GM12878 (cell line): ENCODE measurements at regions not wholly inside any gene's neighbourhood (a gene's known extent, or its start where the extent isn't known, plus 50 kb on each side); places are given as distances from the start of the nearest gene placed in this dataset.

ENCODE experiments used
- ATAC-seq: fragments of 200-7000 bp; cut with Tn5 transposase; 3 replicates; pipeline ENCODE4 v1.9.1; 2020; ENCODE audit warnings: mild to moderate bottlenecking, moderate library complexity
- BruUV-seq: library from RNA; stranded (reverse); fragments of 400-500 nt; replicated peaks from 2 replicates; lab custom pipeline; 2021; lab: Mats Ljungman, UMichigan
- CTCF ChIA-PET: fragments of 300-600 bp; sonication (Branson Sonifier 250); formaldehyde crosslinking; extraction: SDS; loops from one replicate; lab custom pipeline; 2021; ENCODE audit warnings: inconsistent platforms; lab: Yijun Ruan, JAX
- POLR2A ChIA-PET: fragments of 350-600 bp; formaldehyde crosslinking; extraction: SDS; loops from one replicate; lab custom pipeline; 2021; ENCODE audit warnings: inconsistent platforms; lab: Charles Lee
- RAD21 ChIA-PET: fragments of 300-600 bp; sonication (Branson Sonifier 250); formaldehyde crosslinking; loops from one replicate; lab custom pipeline; 2023; ENCODE audit warnings: antibody characterized with exemption; ENCODE audit not compliant: unreplicated experiment; lab: Charles Lee
- SMC1A ChIA-PET: fragments of 300-600 bp; sonication (Branson Sonifier 250); formaldehyde crosslinking; loops from one replicate; lab custom pipeline; 2023; ENCODE audit not compliant: unreplicated experiment, uncharacterized antibody; lab: Charles Lee
- DNase-seq: peaks from one replicate; pipeline ENCODE4 v3.0.0-alpha.2; 2011; ENCODE audit warnings: low read depth, low spot score
- FAIRE-seq: peaks from 3 replicates; lab custom pipeline; 2011; peaks lifted over from hg19 to GRCh38; lab: Jason Lieb, UNC
- H2AFZ ChIP-seq: 2 replicates; pipeline ENCODE4 v1.6.0; 2011; ENCODE audit warnings: low read depth, low read length, control low read depth; ENCODE audit not compliant: control insufficient read depth
- H3K27ac ChIP-seq: 2 replicates; pipeline ENCODE4 v1.5.1; 2011; ENCODE audit warnings: control low read depth; ENCODE audit not compliant: control insufficient read depth, insufficient read depth
- H3K27me3 ChIP-seq, 2 experiments: replicated peaks in 1 of 2; 2 replicates each; pipeline versions ENCODE4 v1.6.0 to v1.6.1; 2011; ENCODE audit warnings: low read length in 1 of 2; ENCODE audit not compliant: control insufficient read depth in 2 of 2, insufficient read depth in 2 of 2
- H3K36me3 ChIP-seq, 2 experiments: 2 replicates each; pipeline ENCODE4 v1.5.1; 2011; ENCODE audit warnings: low read length in 1 of 2; ENCODE audit not compliant: control insufficient read depth in 2 of 2, insufficient read depth in 2 of 2
- H3K4me1 ChIP-seq: 2 replicates; pipeline ENCODE4 v1.6.1; 2011; ENCODE audit warnings: mild to moderate bottlenecking, low read length, moderate library complexity, mixed read lengths; ENCODE audit not compliant: control insufficient read depth, insufficient read depth
- H3K4me2 ChIP-seq: 2 replicates; pipeline ENCODE4 v1.6.0; 2011; ENCODE audit warnings: control low read depth; ENCODE audit not compliant: control insufficient read depth, insufficient read depth
- H3K4me3 ChIP-seq: fragments of 200-600 bp; sonication (generic); 2 replicates; pipeline ENCODE4 v1.5.1; 2016
- H3K79me2 ChIP-seq: 2 replicates; pipeline ENCODE4 v1.6.0; 2011; ENCODE audit warnings: low read length; ENCODE audit not compliant: control insufficient read depth, insufficient read depth
- H3K9ac ChIP-seq: 2 replicates; pipeline ENCODE4 v1.8.0; 2011; ENCODE audit warnings: low read length, control low read depth, mixed read lengths; ENCODE audit not compliant: control insufficient read depth, insufficient read depth
- H3K9me3 ChIP-seq: replicated peaks from 3 replicates; pipeline ENCODE4 v1.5.1; 2011; ENCODE audit warnings: mild to moderate bottlenecking, low read length; ENCODE audit not compliant: control insufficient read depth, insufficient read depth
- H4K20me1 ChIP-seq: 2 replicates; pipeline ENCODE4 v1.6.0; 2011; ENCODE audit not compliant: control insufficient read depth, insufficient read depth
- BACH1 ChIP-seq: fragments of 450-650 bp; IDR thresholded peaks from 2 replicates; pipeline ENCODE4 v1.6.1; 2017; ENCODE audit warnings: mild to moderate bottlenecking, borderline replicate concordance
- BHLHE40 ChIP-seq, 2 experiments: fragments of 450-650 bp in 1 of 2; IDR thresholded peaks; 2 replicates each; pipeline ENCODE4 v1.6.1; 2011 to 2017; ENCODE audit warnings: low read depth in 2 of 2, borderline replicate concordance in 1 of 2, improper control_type of control experiment in 1 of 2, low read length in 1 of 2, mild to moderate bottlenecking in 1 of 2
- JUND ChIP-seq: IDR thresholded peaks from 2 replicates; pipeline ENCODE4 v1.6.1; 2012; ENCODE audit warnings: low read depth, mild to moderate bottlenecking, low read length, improper control_type of control experiment, moderate library complexity
- POU2F2 ChIP-seq: IDR thresholded peaks from 3 replicates; pipeline ENCODE4 v1.6.1; 2011; ENCODE audit warnings: low read depth, mild to moderate bottlenecking, low read length, borderline replicate concordance
- SIN3A ChIP-seq: IDR thresholded peaks from 2 replicates; pipeline ENCODE4 v1.6.1; 2012; ENCODE audit warnings: low read depth, low read length, improper control_type of control experiment
- SKIL ChIP-seq: fragments of 450-650 bp; IDR thresholded peaks from 2 replicates; pipeline ENCODE4 v1.6.1; 2017; ENCODE audit warnings: mild to moderate bottlenecking, low read depth, inconsistent platforms; ENCODE audit not compliant: poor library complexity, severe bottlenecking
- SMC3 ChIP-seq: IDR thresholded peaks from 2 replicates; pipeline ENCODE4 v1.6.1; 2011; ENCODE audit warnings: low read length, improper control_type of control experiment, borderline replicate concordance
- SP1 ChIP-seq: IDR thresholded peaks from one replicate; pipeline ENCODE4 v1.6.1; 2011; ENCODE audit warnings: low read depth, low read length
- STAT3 ChIP-seq: IDR thresholded peaks from 2 replicates; pipeline ENCODE4 v1.6.1; 2011; ENCODE audit warnings: low read depth, low read length, improper control_type of control experiment
- TCF7 ChIP-seq: IDR thresholded peaks from 2 replicates; pipeline ENCODE4 v1.6.1; 2014; ENCODE audit warnings: antibody characterized with exemption, borderline replicate concordance
- USF1 ChIP-seq: IDR thresholded peaks from 2 replicates; pipeline ENCODE4 v1.6.1; 2011; ENCODE audit warnings: borderline replicate concordance, low read depth, mild to moderate bottlenecking, moderate library complexity, mixed read lengths, low read length; ENCODE audit not compliant: insufficient read depth; ENCODE audit errors: extremely low read length
- ZSCAN29 ChIP-seq: fragments of 450-650 bp; IDR thresholded peaks from 2 replicates; pipeline ENCODE4 v1.6.1; 2017; ENCODE audit warnings: mild to moderate bottlenecking, moderate library complexity
- WGBS: methylation state at CpG from one replicate; pipeline ENCODE4 v1.1.6; 2016; ENCODE audit warnings: low lambda C conversion rate; ENCODE audit not compliant: insufficient replicate concordance, insufficient coverage; ENCODE audit errors: missing lambda C conversion rate; 5-methylcytosine and 5-hydroxymethylcytosine counted together
- in situ Hi-C: fragments of 300-500 bp; cut with MboI; formaldehyde crosslinking; loops from 9 replicates; pipeline ENCODE4 v1.14.3; 2018; ENCODE audit warnings: mixed read lengths
- intact Hi-C: fragments of 100-400 bp; cut with micrococcal nuclease; formaldehyde crosslinking; loops from one replicate; pipeline ENCODE4 v1.14.2; 2022; ENCODE audit not compliant: unreplicated experiment
- TF ChIP-seq, protein P1 (sequence below): fragments of 450-650 bp; IDR thresholded peaks from 2 replicates; pipeline ENCODE4 v1.6.1; 2017; ENCODE audit warnings: low read depth, mild to moderate bottlenecking, moderate library complexity
- TF ChIP-seq, protein P2 (sequence below): fragments of 450-650 bp; IDR thresholded peaks from 2 replicates; pipeline ENCODE4 v1.6.1; 2017; ENCODE audit warnings: mild to moderate bottlenecking, moderate library complexity

- in situ Hi-C loops (no loop called here), intact Hi-C loops (no loop called here)
- ChIA-PET RAD21 (interaction anchor here (0.7 to 22.5 kb wide), 15 partner anchors 9 to 233 kb away, joined by 3 to 517 read pairs (median 8); partner anchors contain the start of gene RASGRP1), SMC1A (interaction anchor here (1.3 to 47.0 kb wide), 12 partner anchors 13 to 419 kb away, joined by 3 to 1803 read pairs (median 7); partner anchors contain the start of gene RASGRP1), POLR2A (interaction anchor here (0.6 to 11.3 kb wide), 13 partner anchors 9 to 167 kb away, joined by 3 to 367 read pairs (median 9); partner anchors contain the start of gene RASGRP1), CTCF (interaction anchor here (0.7 to 9.3 kb wide), 14 partner anchors 9 to 234 kb away, joined by 3 to 173 read pairs (median 7); partner anchors contain the start of gene RASGRP1)
- Histone ChIP-seq H2AFZ (no peak overlapping the region), H3K4me2 (peak overlapping the region; percentile 5), H3K27me3 (no peaks in the 10 kb centered on the region), H3K4me1 (peaks cover 51% of the 10 kb centered on the region), H3K9me3 (no peaks in the 10 kb centered on the region), H4K20me1 (no peaks in the 10 kb centered on the region), H3K27ac (peak overlapping the region; percentile 5; the same call in 1 of the 2 replicates), H3K79me2 (no peaks in the 10 kb centered on the region), H3K4me3 (no peak overlapping the region), H3K36me3 (no peaks in the 10 kb centered on the region), H3K9ac (no peak overlapping the region)
- FAIRE-seq (no peak), ATAC-seq (peak; percentile 8), DNase-seq (no peak)
- 22% methylated on average over 4 of the region's 4 CpGs for WGBS
- no TSS peak for BruUV-seq
- TF ChIP-seq SP1 (no peak), STAT3 (no peak), USF1 (no peak), POU2F2 (no peak), JUND (no peak), BACH1 (no peak), TCF7 (no peak), SIN3A (no peak), ZSCAN29 (no peak), BHLHE40 (IDR thresholded peaks at IDR 0.05; ENCODE audit: borderline replicate concordance in 1 of 2, low read depth in 2 of 2, low read length in 1 of 2) (no peak), SMC3 (no peak), SKIL (peak; percentile 14)
- TF ChIP-seq, protein P1, sequence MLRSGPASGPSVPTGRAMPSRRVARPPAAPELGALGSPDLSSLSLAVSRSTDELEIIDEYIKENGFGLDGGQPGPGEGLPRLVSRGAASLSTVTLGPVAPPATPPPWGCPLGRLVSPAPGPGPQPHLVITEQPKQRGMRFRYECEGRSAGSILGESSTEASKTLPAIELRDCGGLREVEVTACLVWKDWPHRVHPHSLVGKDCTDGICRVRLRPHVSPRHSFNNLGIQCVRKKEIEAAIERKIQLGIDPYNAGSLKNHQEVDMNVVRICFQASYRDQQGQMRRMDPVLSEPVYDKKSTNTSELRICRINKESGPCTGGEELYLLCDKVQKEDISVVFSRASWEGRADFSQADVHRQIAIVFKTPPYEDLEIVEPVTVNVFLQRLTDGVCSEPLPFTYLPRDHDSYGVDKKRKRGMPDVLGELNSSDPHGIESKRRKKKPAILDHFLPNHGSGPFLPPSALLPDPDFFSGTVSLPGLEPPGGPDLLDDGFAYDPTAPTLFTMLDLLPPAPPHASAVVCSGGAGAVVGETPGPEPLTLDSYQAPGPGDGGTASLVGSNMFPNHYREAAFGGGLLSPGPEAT: peak; percentile 83; the same call in 1 of the 2 replicates
- TF ChIP-seq, protein P2, sequence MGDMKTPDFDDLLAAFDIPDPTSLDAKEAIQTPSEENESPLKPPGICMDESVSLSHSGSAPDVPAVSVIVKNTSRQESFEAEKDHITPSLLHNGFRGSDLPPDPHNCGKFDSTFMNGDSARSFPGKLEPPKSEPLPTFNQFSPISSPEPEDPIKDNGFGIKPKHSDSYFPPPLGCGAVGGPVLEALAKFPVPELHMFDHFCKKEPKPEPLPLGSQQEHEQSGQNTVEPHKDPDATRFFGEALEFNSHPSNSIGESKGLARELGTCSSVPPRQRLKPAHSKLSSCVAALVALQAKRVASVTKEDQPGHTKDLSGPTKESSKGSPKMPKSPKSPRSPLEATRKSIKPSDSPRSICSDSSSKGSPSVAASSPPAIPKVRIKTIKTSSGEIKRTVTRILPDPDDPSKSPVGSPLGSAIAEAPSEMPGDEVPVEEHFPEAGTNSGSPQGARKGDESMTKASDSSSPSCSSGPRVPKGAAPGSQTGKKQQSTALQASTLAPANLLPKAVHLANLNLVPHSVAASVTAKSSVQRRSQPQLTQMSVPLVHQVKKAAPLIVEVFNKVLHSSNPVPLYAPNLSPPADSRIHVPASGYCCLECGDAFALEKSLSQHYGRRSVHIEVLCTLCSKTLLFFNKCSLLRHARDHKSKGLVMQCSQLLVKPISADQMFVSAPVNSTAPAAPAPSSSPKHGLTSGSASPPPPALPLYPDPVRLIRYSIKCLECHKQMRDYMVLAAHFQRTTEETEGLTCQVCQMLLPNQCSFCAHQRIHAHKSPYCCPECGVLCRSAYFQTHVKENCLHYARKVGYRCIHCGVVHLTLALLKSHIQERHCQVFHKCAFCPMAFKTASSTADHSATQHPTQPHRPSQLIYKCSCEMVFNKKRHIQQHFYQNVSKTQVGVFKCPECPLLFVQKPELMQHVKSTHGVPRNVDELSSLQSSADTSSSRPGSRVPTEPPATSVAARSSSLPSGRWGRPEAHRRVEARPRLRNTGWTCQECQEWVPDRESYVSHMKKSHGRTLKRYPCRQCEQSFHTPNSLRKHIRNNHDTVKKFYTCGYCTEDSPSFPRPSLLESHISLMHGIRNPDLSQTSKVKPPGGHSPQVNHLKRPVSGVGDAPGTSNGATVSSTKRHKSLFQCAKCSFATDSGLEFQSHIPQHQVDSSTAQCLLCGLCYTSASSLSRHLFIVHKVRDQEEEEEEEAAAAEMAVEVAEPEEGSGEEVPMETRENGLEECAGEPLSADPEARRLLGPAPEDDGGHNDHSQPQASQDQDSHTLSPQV: no peak
Measured at GRCh38 chr15:38674448-38674847, 109.8 kb upstream of the RASGRP1 start.
